ENCODE measurements at regions not wholly inside any gene's neighbourhood (a gene's known extent, or its start where the extent isn't known, plus 50 kb on each side); places are given as distances from the start of the nearest gene placed in this dataset.

- Mint-ChIP-seq H3K4me3 (no peak overlapping the region), H3K27me3 (peaks cover 1% of the 10 kb centered on the region), H3K27ac (no peak overlapping the region), H3K4me1 (ENCODE audit: low read depth) (no peaks in the 10 kb centered on the region), H3K36me3 (no peaks in the 10 kb centered on the region), H3K9me3 (ENCODE audit: low read depth) (peaks cover 4% of the 10 kb centered on the region)
These were observed 194.7 kb downstream of the MED10 start for GRCh38 chr5:6183391-6184390.

GRCh38 chr5:6182271-6182815, 196.0 kb downstream of the MED10 start:
- Mint-ChIP-seq H3K4me1 (ENCODE audit: low read depth) (no peaks in the 10 kb centered on the region), H3K36me3 (no peaks in the 10 kb centered on the region), H3K27me3 (peaks cover 2% of the 10 kb centered on the region), H3K27ac (no peak overlapping the region), H3K9me3 (ENCODE audit: low read depth) (peaks cover 4% of the 10 kb centered on the region), H3K4me3 (no peak overlapping the region)

- Mint-ChIP-seq H3K9me3 (ENCODE audit: low read depth) (peaks cover 4% of the 10 kb centered on the region), H3K4me1 (ENCODE audit: low read depth) (no peaks in the 10 kb centered on the region), H3K4me3 (no peak overlapping the region), H3K27ac (no peak overlapping the region), H3K36me3 (no peaks in the 10 kb centered on the region), H3K27me3 (peaks cover 3% of the 10 kb centered on the region)
These were observed 196.5 kb downstream of the MED10 start for GRCh38 chr5:6181871-6182270.

GRCh38 chr5:6181147-6181729, 197.1 kb downstream of the MED10 start:
- H3K4me1 Mint-ChIP-seq (ENCODE audit: low read depth) = no peaks in the 10 kb centered on the region
- H3K4me3 Mint-ChIP-seq = no peak overlapping the region
- H3K27ac Mint-ChIP-seq = no peak overlapping the region
- peaks cover 4% of the 10 kb centered on the region for H3K9me3 Mint-ChIP-seq (ENCODE audit: low read depth)
- no peaks in the 10 kb centered on the region for H3K36me3 Mint-ChIP-seq
- peaks cover 3% of the 10 kb centered on the region for H3K27me3 Mint-ChIP-seq

GRCh38 chr5:6180231-6180872, 198.0 kb downstream of the MED10 start:
- no peaks in the 10 kb centered on the region for H3K4me1 Mint-ChIP-seq (ENCODE audit: low read depth)
- no peak overlapping the region for H3K4me3 Mint-ChIP-seq
- H3K9me3 Mint-ChIP-seq (ENCODE audit: low read depth) = peaks cover 2% of the 10 kb centered on the region
- H3K27ac Mint-ChIP-seq = no peak overlapping the region
- H3K27me3 Mint-ChIP-seq = peaks cover 3% of the 10 kb centered on the region
- no peaks in the 10 kb centered on the region for H3K36me3 Mint-ChIP-seq

- Mint-ChIP-seq H3K9me3 (ENCODE audit: low read depth) (no peaks in the 10 kb centered on the region), H3K4me3 (no peak overlapping the region)
These were observed 199.4 kb downstream of the MED10 start for GRCh38 chr5:6178846-6179532.

DNA sequence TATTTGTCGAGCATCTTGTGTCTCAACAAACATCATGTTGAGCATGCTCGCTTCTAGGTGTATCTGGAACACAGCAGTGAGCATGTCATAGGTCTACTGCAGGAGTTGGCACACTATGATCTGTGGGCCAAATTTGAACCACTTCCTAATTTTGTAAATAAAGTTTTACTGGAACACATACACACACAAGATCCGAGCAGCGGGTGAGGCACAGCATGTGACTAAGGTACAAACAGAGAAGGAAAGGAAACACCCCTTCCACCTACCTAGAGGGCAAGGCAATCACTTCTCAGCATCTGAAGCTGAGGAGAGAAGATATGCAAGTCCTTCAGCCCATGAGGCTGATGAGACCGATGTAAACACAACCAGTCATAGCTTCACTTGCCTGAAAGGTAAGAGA, 200.4 kb downstream of the MED10 start:
- H3K27ac Mint-ChIP-seq = no peak overlapping the region
- H3K27me3 Mint-ChIP-seq = peaks cover 4% of the 10 kb centered on the region
- no peaks in the 10 kb centered on the region for H3K4me1 Mint-ChIP-seq (ENCODE audit: low read depth)
- H3K36me3 Mint-ChIP-seq = no peaks in the 10 kb centered on the region
- no peak overlapping the region for H3K4me3 Mint-ChIP-seq
- H3K9me3 Mint-ChIP-seq (ENCODE audit: low read depth) = no peaks in the 10 kb centered on the region

More at GRCh38 chr5:6178846-6179532, 199.4 kb downstream of the MED10 start:
- Mint-ChIP-seq H3K36me3 (no peaks in the 10 kb centered on the region), H3K4me1 (ENCODE audit: low read depth) (no peaks in the 10 kb centered on the region), H3K27ac (no peak overlapping the region), H3K27me3 (peaks cover 3% of the 10 kb centered on the region)

DNA sequence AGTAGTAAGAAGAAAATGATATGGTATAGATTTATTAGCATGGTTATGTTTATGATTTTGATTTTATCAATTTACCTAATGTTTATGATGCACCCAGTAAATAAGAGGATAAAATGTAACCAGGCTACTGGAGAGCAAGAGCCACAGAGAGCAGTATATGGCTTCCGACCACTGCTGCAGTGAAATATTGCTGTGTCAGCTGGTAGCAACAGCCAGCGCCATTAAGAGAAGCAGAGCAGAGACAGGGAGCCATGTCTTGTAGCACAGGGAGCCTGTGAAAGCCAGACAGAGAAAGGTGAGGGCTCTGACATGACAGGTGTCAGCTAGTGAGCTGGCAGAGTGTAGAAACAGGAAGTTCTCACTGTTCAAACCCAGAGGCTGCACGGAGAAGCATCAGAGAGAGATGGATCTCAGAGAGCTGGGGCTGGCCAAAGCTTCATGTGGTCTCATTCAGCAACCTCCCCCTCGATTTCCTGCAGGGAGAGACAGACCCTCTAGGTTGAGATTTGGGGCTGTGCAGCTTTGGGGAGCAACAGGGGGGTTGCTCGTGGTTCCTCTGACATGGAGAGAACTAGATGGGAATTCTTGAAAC, 202.1 kb downstream of the MED10 start:
- Mint-ChIP-seq H3K27ac (no peak overlapping the region), H3K4me3 (no peak overlapping the region), H3K9me3 (ENCODE audit: low read depth) (no peaks in the 10 kb centered on the region), H3K36me3 (no peaks in the 10 kb centered on the region), H3K4me1 (ENCODE audit: low read depth) (no peaks in the 10 kb centered on the region), H3K27me3 (peaks cover 4% of the 10 kb centered on the region)

GRCh38 chr5:6175172-6175854, 203.0 kb downstream of the MED10 start:
- no peaks in the 10 kb centered on the region for H3K4me1 Mint-ChIP-seq (ENCODE audit: low read depth)
- no peak overlapping the region for H3K27ac Mint-ChIP-seq
- H3K36me3 Mint-ChIP-seq = no peaks in the 10 kb centered on the region
- H3K9me3 Mint-ChIP-seq (ENCODE audit: low read depth) = no peaks in the 10 kb centered on the region
- no peak overlapping the region for H3K4me3 Mint-ChIP-seq
- H3K27me3 Mint-ChIP-seq = peaks cover 4% of the 10 kb centered on the region

DNA sequence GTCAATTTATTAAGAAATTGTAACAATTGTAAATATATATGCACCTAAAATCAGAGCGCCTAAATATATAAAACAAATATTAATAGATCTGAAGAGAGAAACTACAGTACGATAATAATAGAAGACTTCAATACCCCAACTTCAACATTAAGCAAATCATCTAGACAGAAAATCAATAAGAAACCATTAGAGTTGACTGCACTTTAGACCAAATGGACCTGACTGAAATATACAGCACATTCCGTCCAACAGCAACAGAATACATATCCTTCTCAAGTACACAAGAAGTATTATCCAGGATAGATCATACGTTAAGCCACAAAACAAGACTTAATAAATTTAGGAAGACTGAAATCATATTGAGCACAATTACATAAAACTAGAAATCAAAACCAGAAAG, 208.7 kb downstream of the MED10 start:
- H3K27me3 Mint-ChIP-seq = peaks cover 12% of the 10 kb centered on the region
- H3K36me3 Mint-ChIP-seq = no peaks in the 10 kb centered on the region
- no peak overlapping the region for H3K4me3 Mint-ChIP-seq
- no peak overlapping the region for H3K27ac Mint-ChIP-seq
- H3K9me3 Mint-ChIP-seq (ENCODE audit: low read depth) = no peaks in the 10 kb centered on the region
- H3K4me1 Mint-ChIP-seq (ENCODE audit: low read depth) = no peaks in the 10 kb centered on the region

DNA sequence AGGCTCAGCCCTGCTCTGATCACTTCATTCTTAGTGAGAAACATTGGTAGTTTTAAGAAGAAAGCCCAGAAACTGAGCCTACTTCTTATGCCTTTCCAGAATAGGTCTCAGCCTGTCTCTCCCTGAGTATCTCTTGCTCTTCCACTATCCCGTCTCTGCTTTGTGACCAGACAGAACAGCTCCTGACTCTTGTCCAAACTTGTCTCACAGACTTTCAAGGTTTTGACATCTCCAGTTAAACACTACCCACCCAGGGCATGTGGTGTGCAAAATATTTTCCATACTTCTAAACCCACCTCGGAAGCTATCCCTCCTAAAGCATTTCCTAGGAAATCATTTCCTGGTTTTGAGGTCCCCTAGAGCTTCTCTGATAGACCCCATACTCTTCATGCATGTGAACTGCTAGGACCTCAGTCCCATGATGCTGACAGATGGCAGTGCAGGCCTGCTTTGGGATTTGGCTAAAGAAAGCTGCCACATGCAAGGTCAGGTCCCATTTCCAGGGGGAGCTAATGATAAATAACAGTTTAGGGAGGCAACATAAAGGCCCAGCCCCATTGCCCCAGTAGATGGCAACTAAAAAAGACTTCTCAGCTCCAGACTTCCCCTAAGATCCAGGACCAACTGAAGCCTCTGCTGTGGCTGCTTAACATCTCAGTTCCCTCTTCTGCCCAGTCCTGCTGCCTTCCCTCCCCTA, 211.5 kb downstream of the MED10 start:
- H3K9me3 Mint-ChIP-seq (ENCODE audit: low read depth) = no peaks in the 10 kb centered on the region
- H3K27ac Mint-ChIP-seq = no peak overlapping the region
- H3K36me3 Mint-ChIP-seq = no peaks in the 10 kb centered on the region
- no peaks in the 10 kb centered on the region for H3K4me1 Mint-ChIP-seq (ENCODE audit: low read depth)
- peaks cover 19% of the 10 kb centered on the region for H3K27me3 Mint-ChIP-seq
- no peak overlapping the region for H3K4me3 Mint-ChIP-seq

- peaks cover 21% of the 10 kb centered on the region for H3K27me3 Mint-ChIP-seq
- H3K36me3 Mint-ChIP-seq = no peaks in the 10 kb centered on the region
- no peak overlapping the region for H3K27ac Mint-ChIP-seq
- H3K4me3 Mint-ChIP-seq = no peak overlapping the region
- H3K4me1 Mint-ChIP-seq (ENCODE audit: low read depth) = no peaks in the 10 kb centered on the region
- H3K9me3 Mint-ChIP-seq (ENCODE audit: low read depth) = no peaks in the 10 kb centered on the region
These were observed 214.4 kb downstream of the MED10 start for GRCh38 chr5:6163913-6164312.

DNA sequence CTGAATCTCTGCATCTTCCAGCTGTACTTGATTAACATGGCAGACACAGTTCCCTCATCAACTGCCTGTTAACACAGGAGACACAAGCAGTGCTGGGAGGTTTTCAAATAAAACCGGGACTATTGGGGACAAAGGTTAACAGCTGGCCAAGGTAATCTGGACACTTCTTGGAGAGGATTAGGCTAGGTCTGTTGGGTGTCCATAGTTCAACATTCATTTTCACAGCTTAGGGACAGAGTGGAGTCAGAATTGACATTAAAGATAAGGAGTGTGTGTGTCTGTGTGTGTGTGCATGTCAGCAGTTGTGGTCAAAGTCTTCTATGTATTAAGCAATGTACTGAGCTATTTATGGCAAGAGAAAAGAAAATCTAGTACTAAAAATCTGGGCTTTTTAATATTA, 216.2 kb downstream of the MED10 start:
- Mint-ChIP-seq H3K9me3 (ENCODE audit: low read depth) (no peaks in the 10 kb centered on the region), H3K27ac (no peak overlapping the region), H3K4me1 (ENCODE audit: low read depth) (no peaks in the 10 kb centered on the region), H3K27me3 (peaks cover 17% of the 10 kb centered on the region), H3K36me3 (no peaks in the 10 kb centered on the region), H3K4me3 (no peak overlapping the region)
